HCT116 (cell line): ENCODE measurements at regions not wholly inside any gene's neighbourhood (a gene's known extent, or its start where the extent isn't known, plus 50 kb on each side); places are given as distances from the start of the nearest gene placed in this dataset.

Experiments used
- ATAC-seq: fragments of 200-7000 bp; cut with Tn5 transposase; 2 replicates; pipeline ENCODE4 v1.9.1; 2020; ENCODE audit warnings: mild to moderate bottlenecking, moderate library complexity
- BruUV-seq: library from RNA; stranded (reverse); fragments of 400-500 nt; replicated peaks from 2 replicates; lab custom pipeline; 2021; lab: Mats Ljungman, UMichigan
- CTCF ChIA-PET: fragments of 300-600 bp; sonication (Branson Sonifier 250); formaldehyde crosslinking; loops from one replicate; lab custom pipeline; 2021; ENCODE audit warnings: antibody characterized with exemption; lab: Charles Lee
- POLR2A ChIA-PET: fragments of 300-600, 350-600 bp; sonication (Branson Sonifier 250); formaldehyde crosslinking; loops from one replicate; lab custom pipeline; 2021; ENCODE audit warnings: antibody characterized with exemption; lab: Charles Lee
- RAD21 ChIA-PET, 2 experiments: fragments of 300-600 bp; sonication (Branson Sonifier 250); formaldehyde crosslinking; loops; one replicate each; lab custom pipeline; 2023; ENCODE audit warnings: low total read pairs in 2 of 2; ENCODE audit not compliant: uncharacterized antibody in 2 of 2, unreplicated experiment in 2 of 2, low non-redundant PET in 1 of 2; lab: Charles Lee
- DNase-seq: peaks from one replicate; pipeline ENCODE4 v3.0.0-alpha.2; 2010; ENCODE audit warnings: low read depth, low spot score
- H2AFZ ChIP-seq: fragments of 200-600 bp; shearing (Covaris generic), sonication (generic); 2 replicates; pipeline ENCODE4 v1.6.1; 2017; ENCODE audit warnings: low read depth, mixed run types, mixed read lengths, antibody characterized with exemption, low read length; ENCODE audit not compliant: poor library complexity, severe bottlenecking
- H3K27ac ChIP-seq: 2 replicates; pipeline ENCODE4 v1.5.1; 2012; ENCODE audit warnings: low read depth, low read length
- H3K27me3 ChIP-seq: fragments of 200-600 bp; sonication (generic); 2 replicates; pipeline ENCODE4 v1.6.1; 2016; ENCODE audit warnings: mixed run types, low read length, mixed read lengths; ENCODE audit not compliant: insufficient read depth
- H3K36me3 ChIP-seq, 2 experiments: fragments of 200-500 bp in 1 of 2; fragments of 200-600 bp in 1 of 2; sonication (Bioruptor generic) in 1 of 2; sonication (generic) in 1 of 2; 2 replicates each; pipeline versions ENCODE4 v1.5.1 to v1.6.1; 2014 to 2016; ENCODE audit warnings: low read length in 2 of 2, inconsistent platforms in 1 of 2, mixed read lengths in 1 of 2, mixed run types in 1 of 2; ENCODE audit not compliant: insufficient read depth in 2 of 2, control insufficient read depth in 1 of 2
- H3K4me1 ChIP-seq, 2 experiments: fragments of 200-600 bp in 1 of 2; sonication (generic) in 1 of 2; 2 replicates each; pipeline versions ENCODE4 v1.5.1 to v1.6.1; 2012 to 2017; ENCODE audit warnings: low read length in 2 of 2, inconsistent platforms in 1 of 2, mild to moderate bottlenecking in 1 of 2, mixed read lengths in 1 of 2, mixed run types in 1 of 2, moderate library complexity in 1 of 2; ENCODE audit not compliant: insufficient read depth in 2 of 2, control insufficient read depth in 1 of 2
- H3K4me2 ChIP-seq: fragments of 200-600 bp; sonication (generic); 2 replicates; pipeline ENCODE4 v1.6.1; 2017; ENCODE audit warnings: mixed run types, low read length, mixed read lengths
- H3K4me3 ChIP-seq, 2 experiments: fragments of 200-600 bp in 1 of 2; sonication (generic) in 1 of 2; replicated peaks in 1 of 2; 2 replicates each; pipeline ENCODE4 v1.5.1; 2011 to 2016; ENCODE audit warnings: low read length in 2 of 2, control low read depth in 1 of 2, low read depth in 1 of 2, mild to moderate bottlenecking in 1 of 2, mixed read lengths in 1 of 2, mixed run types in 1 of 2
- H3K79me2 ChIP-seq: fragments of 200-600 bp; sonication (generic); 2 replicates; pipeline ENCODE4 v1.6.1; 2017; ENCODE audit warnings: mild to moderate bottlenecking, mixed run types, low read length, moderate library complexity, mixed read lengths; ENCODE audit not compliant: insufficient read depth
- H3K9ac ChIP-seq: fragments of 200-600 bp; sonication (generic); 2 replicates; pipeline ENCODE4 v1.6.1; 2016; ENCODE audit warnings: low read length, mixed read lengths
- H3K9me2 ChIP-seq: fragments of 200-600 bp; sonication (generic), shearing (Covaris generic); 2 replicates; pipeline ENCODE4 v1.6.1; 2017; ENCODE audit warnings: mixed run types, mild to moderate bottlenecking, moderate library complexity; ENCODE audit not compliant: insufficient read depth
- H3K9me3 ChIP-seq, 2 experiments: fragments of 200-500 bp in 1 of 2; fragments of 200-600 bp in 1 of 2; sonication (Bioruptor generic) in 1 of 2; sonication (generic) in 1 of 2; 2 replicates each; pipeline ENCODE4 v1.6.1; 2014 to 2017; ENCODE audit warnings: low read length in 2 of 2, mixed read lengths in 2 of 2, inconsistent platforms in 1 of 2, low read depth in 1 of 2, mild to moderate bottlenecking in 1 of 2, mixed run types in 1 of 2, moderate library complexity in 1 of 2; ENCODE audit not compliant: control insufficient read depth in 1 of 2, insufficient read depth in 1 of 2
- H4K20me1 ChIP-seq: fragments of 200-600 bp; sonication (generic), shearing (Covaris generic); 2 replicates; pipeline ENCODE4 v1.6.1; 2017; ENCODE audit warnings: mixed run types, mild to moderate bottlenecking, moderate library complexity; ENCODE audit not compliant: insufficient read depth
- EGR1 ChIP-seq: IDR thresholded peaks from 2 replicates; pipeline ENCODE4 v1.6.1; 2012; ENCODE audit warnings: low read depth
- ELF1 ChIP-seq: IDR thresholded peaks from 2 replicates; pipeline ENCODE4 v1.6.1; 2012; ENCODE audit warnings: low read depth, borderline replicate concordance
- EZH2 ChIP-seq: fragments of 200-600 bp; sonication (generic); IDR thresholded peaks from 2 replicates; pipeline ENCODE4 v1.6.1; 2017; ENCODE audit warnings: antibody characterized with exemption, mixed run types
- EZH2phosphoT487 ChIP-seq: fragments of 200-600 bp; IDR thresholded peaks from 2 replicates; pipeline ENCODE4 v1.6.1; 2018; ENCODE audit warnings: antibody characterized with exemption, borderline replicate concordance
- FOSL1 ChIP-seq: IDR thresholded peaks from 2 replicates; pipeline ENCODE4 v1.6.1; 2012; ENCODE audit warnings: low read depth
- JUND ChIP-seq: IDR thresholded peaks from 2 replicates; pipeline ENCODE4 v1.6.1; 2012
- POLR2A ChIP-seq: IDR thresholded peaks from 2 replicates; pipeline ENCODE4 v1.7.0; 2011; ENCODE audit warnings: borderline replicate concordance; ENCODE audit not compliant: insufficient read depth, insufficient read length; ENCODE audit errors: extremely low read depth
- POLR2AphosphoS5 ChIP-seq: IDR thresholded peaks from 2 replicates; pipeline ENCODE4 v1.6.1; 2011; ENCODE audit warnings: mild to moderate bottlenecking, low read depth, low read length, moderate library complexity
- SP1 ChIP-seq: IDR thresholded peaks from 2 replicates; pipeline ENCODE4 v1.6.1; 2012; ENCODE audit warnings: low read depth
- TCF7L2 ChIP-seq: IDR thresholded peaks from 2 replicates; pipeline ENCODE4 v1.7.0; 2011; ENCODE audit warnings: borderline replicate concordance, inconsistent platforms; ENCODE audit not compliant: insufficient read depth, insufficient read length; ENCODE audit errors: extremely low read depth
- YY1 ChIP-seq: IDR thresholded peaks from 2 replicates; pipeline ENCODE4 v1.6.1; 2011; ENCODE audit warnings: low read length, low read depth, moderate library complexity, mild to moderate bottlenecking; ENCODE audit not compliant: insufficient replicate concordance; ENCODE audit errors: extremely low read depth
- ZFX ChIP-seq: fragments of 450-650 bp; IDR thresholded peaks from 2 replicates; pipeline ENCODE4 v1.6.1; 2017
- ZNF274 ChIP-seq: fragments of 200-500 bp; sonication (Bioruptor generic); IDR thresholded peaks from 2 replicates; pipeline ENCODE4 v1.6.1; 2014; ENCODE audit warnings: mild to moderate bottlenecking, low read depth, low read length, inconsistent platforms
- intact Hi-C: fragments of 100-400 bp; cut with micrococcal nuclease; formaldehyde crosslinking; loops from 2 replicates; pipeline ENCODE4 v1.10.0; 2022
- TF ChIP-seq, protein P1 (sequence below): IDR thresholded peaks from 2 replicates; pipeline ENCODE4 v1.6.1; 2011; ENCODE audit warnings: mild to moderate bottlenecking, low read length, moderate library complexity; ENCODE audit not compliant: insufficient replicate concordance; ENCODE audit errors: extremely low read depth
- TF ChIP-seq, protein P2 (sequence below): IDR thresholded peaks from 2 replicates; pipeline ENCODE4 v1.6.1; 2012
- TF ChIP-seq, protein P3 (sequence below): IDR thresholded peaks from 2 replicates; pipeline ENCODE4 v1.6.1; 2012
- TF ChIP-seq, protein P4 (sequence below), 3 experiments: fragments of 200-600 bp in 1 of 3; sonication (generic) in 1 of 3; IDR thresholded peaks in 2 of 3; conservative IDR thresholded peaks in 1 of 3; 2 replicates each; pipeline ENCODE4 v1.5.1; 2012 to 2017; ENCODE audit warnings: low read depth in 2 of 3, low read length in 2 of 3, antibody characterized with exemption in 1 of 3, borderline replicate concordance in 1 of 3, control low read depth in 1 of 3, mild to moderate bottlenecking in 1 of 3, mixed read lengths in 1 of 3, mixed run types in 1 of 3, moderate library complexity in 1 of 3; ENCODE audit not compliant: insufficient read depth in 1 of 3

DNA sequence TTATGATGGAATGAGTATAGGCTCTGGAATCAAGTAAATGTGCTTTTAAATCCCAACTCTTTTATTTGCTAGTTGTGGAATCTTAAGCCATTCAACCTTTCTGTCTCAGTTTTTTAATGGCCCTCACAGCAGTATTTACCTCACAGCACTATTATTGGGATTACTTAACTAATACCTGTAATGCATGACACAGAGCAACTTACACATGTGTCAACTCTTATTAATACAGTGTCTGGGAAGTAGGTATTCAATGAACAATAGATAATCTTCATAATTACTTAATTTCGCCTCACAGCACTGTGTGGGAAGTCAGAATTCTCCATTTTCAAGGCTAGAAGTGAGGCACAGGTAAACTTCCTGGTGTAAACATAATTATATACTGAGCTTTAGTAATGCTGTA is 149.7 kb upstream of the NUDT6 start (continued):
- TF ChIP-seq, protein P1, sequence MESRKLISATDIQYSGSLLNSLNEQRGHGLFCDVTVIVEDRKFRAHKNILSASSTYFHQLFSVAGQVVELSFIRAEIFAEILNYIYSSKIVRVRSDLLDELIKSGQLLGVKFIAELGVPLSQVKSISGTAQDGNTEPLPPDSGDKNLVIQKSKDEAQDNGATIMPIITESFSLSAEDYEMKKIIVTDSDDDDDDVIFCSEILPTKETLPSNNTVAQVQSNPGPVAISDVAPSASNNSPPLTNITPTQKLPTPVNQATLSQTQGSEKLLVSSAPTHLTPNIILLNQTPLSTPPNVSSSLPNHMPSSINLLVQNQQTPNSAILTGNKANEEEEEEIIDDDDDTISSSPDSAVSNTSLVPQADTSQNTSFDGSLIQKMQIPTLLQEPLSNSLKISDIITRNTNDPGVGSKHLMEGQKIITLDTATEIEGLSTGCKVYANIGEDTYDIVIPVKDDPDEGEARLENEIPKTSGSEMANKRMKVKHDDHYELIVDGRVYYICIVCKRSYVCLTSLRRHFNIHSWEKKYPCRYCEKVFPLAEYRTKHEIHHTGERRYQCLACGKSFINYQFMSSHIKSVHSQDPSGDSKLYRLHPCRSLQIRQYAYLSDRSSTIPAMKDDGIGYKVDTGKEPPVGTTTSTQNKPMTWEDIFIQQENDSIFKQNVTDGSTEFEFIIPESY, result no peak
- TF ChIP-seq ZNF274, result no peak
- TF ChIP-seq, all 23 proteins: peak for 0

DNA sequence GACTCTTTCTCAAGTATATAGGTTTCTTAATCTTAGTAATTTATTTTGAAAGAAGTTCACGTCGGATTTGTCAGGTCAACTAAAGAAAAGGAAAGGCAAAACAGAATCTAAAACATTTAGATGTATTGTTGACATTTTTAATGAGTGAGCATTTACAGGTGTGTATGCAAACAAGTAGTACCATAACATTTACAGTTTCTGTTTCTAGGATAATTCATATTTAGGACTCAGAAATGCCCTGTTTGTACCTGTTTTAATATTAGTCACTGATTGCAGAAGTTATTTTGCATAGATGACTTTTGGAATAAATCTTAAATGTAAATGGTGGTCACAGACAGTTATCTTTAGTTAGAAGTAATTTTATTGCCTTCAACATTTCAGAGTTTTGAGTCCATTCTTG is 151.3 kb upstream of the NUDT6 start:
- ChIA-PET POLR2A (no interaction called here), RAD21 (no interaction called here)
- H3K9me2 ChIP-seq, result no peaks in the 10 kb centered on the region
- H3K4me2 ChIP-seq, result no peak overlapping the region
- ATAC-seq, result no peak
- no peak overlapping the region for H3K4me3 ChIP-seq
- no peaks in the 10 kb centered on the region for H3K36me3 ChIP-seq
- no peak for TF ChIP-seq EGR1
- no peak for TF ChIP-seq EZH2
- TF ChIP-seq FOSL1, result no peak
- TF ChIP-seq, protein P2, sequence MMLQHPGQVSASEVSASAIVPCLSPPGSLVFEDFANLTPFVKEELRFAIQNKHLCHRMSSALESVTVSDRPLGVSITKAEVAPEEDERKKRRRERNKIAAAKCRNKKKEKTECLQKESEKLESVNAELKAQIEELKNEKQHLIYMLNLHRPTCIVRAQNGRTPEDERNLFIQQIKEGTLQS, result no peak
- no peak for TF ChIP-seq YY1
- no peak for TF ChIP-seq EZH2phosphoT487
- TF ChIP-seq ELF1, result no peak
- TF ChIP-seq, protein P3, sequence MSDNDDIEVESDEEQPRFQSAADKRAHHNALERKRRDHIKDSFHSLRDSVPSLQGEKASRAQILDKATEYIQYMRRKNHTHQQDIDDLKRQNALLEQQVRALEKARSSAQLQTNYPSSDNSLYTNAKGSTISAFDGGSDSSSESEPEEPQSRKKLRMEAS, result no peak
- TF ChIP-seq, protein P4, sequence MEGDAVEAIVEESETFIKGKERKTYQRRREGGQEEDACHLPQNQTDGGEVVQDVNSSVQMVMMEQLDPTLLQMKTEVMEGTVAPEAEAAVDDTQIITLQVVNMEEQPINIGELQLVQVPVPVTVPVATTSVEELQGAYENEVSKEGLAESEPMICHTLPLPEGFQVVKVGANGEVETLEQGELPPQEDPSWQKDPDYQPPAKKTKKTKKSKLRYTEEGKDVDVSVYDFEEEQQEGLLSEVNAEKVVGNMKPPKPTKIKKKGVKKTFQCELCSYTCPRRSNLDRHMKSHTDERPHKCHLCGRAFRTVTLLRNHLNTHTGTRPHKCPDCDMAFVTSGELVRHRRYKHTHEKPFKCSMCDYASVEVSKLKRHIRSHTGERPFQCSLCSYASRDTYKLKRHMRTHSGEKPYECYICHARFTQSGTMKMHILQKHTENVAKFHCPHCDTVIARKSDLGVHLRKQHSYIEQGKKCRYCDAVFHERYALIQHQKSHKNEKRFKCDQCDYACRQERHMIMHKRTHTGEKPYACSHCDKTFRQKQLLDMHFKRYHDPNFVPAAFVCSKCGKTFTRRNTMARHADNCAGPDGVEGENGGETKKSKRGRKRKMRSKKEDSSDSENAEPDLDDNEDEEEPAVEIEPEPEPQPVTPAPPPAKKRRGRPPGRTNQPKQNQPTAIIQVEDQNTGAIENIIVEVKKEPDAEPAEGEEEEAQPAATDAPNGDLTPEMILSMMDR (IDR thresholded peaks at IDR 0.05 in 2 of 3, conservative IDR thresholded peaks at IDR 0.05 in 1 of 3; ENCODE audit: borderline replicate concordance in 1 of 3, insufficient read depth in 1 of 3, low read depth in 2 of 3, low read length in 2 of 3), result no peak
- no peak for TF ChIP-seq TCF7L2
- TF ChIP-seq POLR2AphosphoS5, result no peak
- TF ChIP-seq JUND, result no peak
- no peak for TF ChIP-seq ZFX
- no peak for TF ChIP-seq POLR2A
- TF ChIP-seq, protein P1, result no peak
- no peak for TF ChIP-seq ZNF274
- TF ChIP-seq SP1, result no peak
- TF ChIP-seq, all 23 proteins: peak for 0
- H3K9me3 ChIP-seq, result no peaks in the 10 kb centered on the region
- no peak overlapping the region for H3K27ac ChIP-seq
- no peaks in the 10 kb centered on the region for H3K4me1 ChIP-seq
- CTCF ChIA-PET, result no interaction called here
- H3K79me2 ChIP-seq, result no peaks in the 10 kb centered on the region
- DNase-seq, result no peak
- intact Hi-C loops, result no loop called here
- no TSS peak for BruUV-seq
- no peak overlapping the region for H3K9ac ChIP-seq
- no peaks in the 10 kb centered on the region for H4K20me1 ChIP-seq
- H3K27me3 ChIP-seq, result no peaks in the 10 kb centered on the region
- no peak overlapping the region for H2AFZ ChIP-seq
